Activated CD8-positive, alpha-beta T cell treated with anti-CD3 and anti-CD28 coated beads for 36 hours (primary cell): ENCODE measurements at regions not wholly inside any gene's neighbourhood (a gene's known extent, or its start where the extent isn't known, plus 50 kb on each side); places are given as distances from the start of the nearest gene placed in this dataset.

ENCODE experiments used
- ATAC-seq: fragments of 200-7000 bp; cut with Tn5 transposase; one replicate; pipeline ENCODE4 v1.10.0; 2021; ENCODE audit warnings: mild to moderate bottlenecking, moderate library complexity
- CTCF ChIA-PET: fragments of 350-600 bp; sonication (Branson Sonifier 250); formaldehyde crosslinking; loops from one replicate; lab custom pipeline; 2021; ENCODE audit warnings: antibody characterized with exemption; lab: Charles Lee
- POLR2A ChIA-PET: fragments of 350-600 bp; sonication (Branson Sonifier 250); formaldehyde crosslinking; loops from one replicate; lab custom pipeline; 2021; ENCODE audit warnings: antibody characterized with exemption; lab: Charles Lee
- DNase-seq: peaks from one replicate; pipeline ENCODE4 v3.0.0-alpha.2; 2020
- H3K27ac Mint-ChIP-seq: one replicate; pipeline ENCODE4 v1.8.0; 2021; ENCODE audit warnings: mild to moderate bottlenecking, mixed read lengths
- H3K27me3 Mint-ChIP-seq: one replicate; pipeline ENCODE4 v1.8.0; 2021; ENCODE audit warnings: mixed read lengths
- H3K36me3 Mint-ChIP-seq: one replicate; pipeline ENCODE4 v1.8.0; 2021; ENCODE audit warnings: low read depth, mixed read lengths
- H3K4me1 Mint-ChIP-seq: one replicate; pipeline ENCODE4 v1.8.0; 2021; ENCODE audit warnings: low read depth, mixed read lengths
- H3K4me3 Mint-ChIP-seq: one replicate; pipeline ENCODE4 v1.8.0; 2021; ENCODE audit warnings: mild to moderate bottlenecking, moderate library complexity, mixed read lengths
- H3K9me3 Mint-ChIP-seq: one replicate; pipeline ENCODE4 v1.8.0; 2021; ENCODE audit warnings: mixed read lengths
- intact Hi-C: fragments of 100-400 bp; cut with micrococcal nuclease; formaldehyde crosslinking; loops from one replicate; pipeline ENCODE4 v1.10.0; 2022
- TF ChIP-seq, protein P1 (sequence below): fragments of 200-600 bp; IDR thresholded peaks from one replicate; pipeline ENCODE4 v1.8.0; 2022; ENCODE audit warnings: antibody characterized with exemption, mild to moderate bottlenecking

GRCh38 chr9:18335825-18336224 is 138.1 kb upstream of the ADAMTSL1 start:
- DNase-seq, result no peak
- intact Hi-C loops, result no loop called here
- no peak overlapping the region for H3K4me3 Mint-ChIP-seq
- CTCF ChIA-PET, result no interaction called here
- H3K36me3 Mint-ChIP-seq, result no peaks in the 10 kb centered on the region
- H3K9me3 Mint-ChIP-seq, result peaks cover 5% of the 10 kb centered on the region
- no peak for ATAC-seq
- peaks cover 4% of the 10 kb centered on the region for H3K27me3 Mint-ChIP-seq
- H3K4me1 Mint-ChIP-seq, result no peaks in the 10 kb centered on the region
- H3K27ac Mint-ChIP-seq, result no peak overlapping the region
- POLR2A ChIA-PET, result no interaction called here
- TF ChIP-seq, protein P1, sequence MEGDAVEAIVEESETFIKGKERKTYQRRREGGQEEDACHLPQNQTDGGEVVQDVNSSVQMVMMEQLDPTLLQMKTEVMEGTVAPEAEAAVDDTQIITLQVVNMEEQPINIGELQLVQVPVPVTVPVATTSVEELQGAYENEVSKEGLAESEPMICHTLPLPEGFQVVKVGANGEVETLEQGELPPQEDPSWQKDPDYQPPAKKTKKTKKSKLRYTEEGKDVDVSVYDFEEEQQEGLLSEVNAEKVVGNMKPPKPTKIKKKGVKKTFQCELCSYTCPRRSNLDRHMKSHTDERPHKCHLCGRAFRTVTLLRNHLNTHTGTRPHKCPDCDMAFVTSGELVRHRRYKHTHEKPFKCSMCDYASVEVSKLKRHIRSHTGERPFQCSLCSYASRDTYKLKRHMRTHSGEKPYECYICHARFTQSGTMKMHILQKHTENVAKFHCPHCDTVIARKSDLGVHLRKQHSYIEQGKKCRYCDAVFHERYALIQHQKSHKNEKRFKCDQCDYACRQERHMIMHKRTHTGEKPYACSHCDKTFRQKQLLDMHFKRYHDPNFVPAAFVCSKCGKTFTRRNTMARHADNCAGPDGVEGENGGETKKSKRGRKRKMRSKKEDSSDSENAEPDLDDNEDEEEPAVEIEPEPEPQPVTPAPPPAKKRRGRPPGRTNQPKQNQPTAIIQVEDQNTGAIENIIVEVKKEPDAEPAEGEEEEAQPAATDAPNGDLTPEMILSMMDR, result no peak

DNA sequence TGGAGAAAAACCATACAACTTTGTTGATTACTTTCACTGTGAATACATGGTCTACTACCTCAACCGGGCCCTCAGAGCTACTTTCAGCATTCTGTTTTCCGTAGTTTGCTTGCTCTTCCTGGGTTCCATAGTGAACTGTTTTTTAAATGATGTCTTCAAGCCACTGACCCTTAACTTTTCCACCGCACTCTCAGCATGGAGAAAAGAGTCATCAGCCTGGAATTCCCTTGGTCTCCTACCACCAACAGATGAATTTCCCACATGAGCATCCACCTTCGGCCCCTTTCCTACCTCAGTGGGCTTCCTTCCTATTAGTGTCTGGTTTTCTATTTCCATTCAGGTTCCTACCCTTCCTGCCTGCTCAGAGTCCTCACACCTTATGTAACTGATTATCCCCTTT is 135.9 kb upstream of the ADAMTSL1 start:
- no peaks in the 10 kb centered on the region for H3K36me3 Mint-ChIP-seq

DNA sequence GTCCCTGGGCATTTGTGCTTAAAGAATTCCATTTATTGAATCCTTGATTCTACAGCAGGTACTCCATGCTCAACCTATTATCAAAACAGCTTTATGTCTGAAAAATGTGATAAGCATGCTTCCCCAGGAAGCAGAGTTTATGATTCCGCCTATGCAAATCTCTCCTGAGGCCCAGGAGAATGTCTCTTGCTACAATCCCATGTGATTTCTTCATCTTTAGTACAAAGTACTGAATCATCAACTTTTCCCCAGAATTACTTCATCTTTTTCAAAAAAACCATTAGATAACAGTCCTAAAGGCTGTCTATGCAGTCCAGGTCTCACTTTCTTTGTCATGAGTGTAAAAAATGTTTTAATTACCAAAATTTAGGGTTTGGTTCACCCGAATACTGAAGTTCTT is 130.2 kb upstream of the ADAMTSL1 start:
- H3K27ac Mint-ChIP-seq, result no peak overlapping the region
- ATAC-seq (no peak), DNase-seq (no peak)
- peaks cover 6% of the 10 kb centered on the region for H3K9me3 Mint-ChIP-seq
- no peaks in the 10 kb centered on the region for H3K4me1 Mint-ChIP-seq
- POLR2A ChIA-PET, result no interaction called here
- no peaks in the 10 kb centered on the region for H3K36me3 Mint-ChIP-seq
- H3K27me3 Mint-ChIP-seq, result no peaks in the 10 kb centered on the region
- intact Hi-C loops, result no loop called here
- no peak overlapping the region for H3K4me3 Mint-ChIP-seq
- TF ChIP-seq, protein P1, result no peak
- CTCF ChIA-PET, result no interaction called here

More for the DNA sequence above, 135.9 kb upstream of the ADAMTSL1 start:
- POLR2A ChIA-PET, result no interaction called here
- Mint-ChIP-seq H3K27me3 (peaks cover 4% of the 10 kb centered on the region), H3K9me3 (peaks cover 6% of the 10 kb centered on the region), H3K27ac (no peak overlapping the region), H3K4me3 (no peak overlapping the region), H3K4me1 (no peaks in the 10 kb centered on the region)
- CTCF ChIA-PET, result no interaction called here
- no peak for DNase-seq
- intact Hi-C loops, result no loop called here
- TF ChIP-seq, protein P1, result no peak
- no peak for ATAC-seq

- ChIA-PET CTCF (no interaction called here), POLR2A (no interaction called here)
- Mint-ChIP-seq H3K4me1 (no peaks in the 10 kb centered on the region), H3K9me3 (no peaks in the 10 kb centered on the region), H3K36me3 (no peaks in the 10 kb centered on the region), H3K27me3 (peaks cover 3% of the 10 kb centered on the region), H3K27ac (no peak overlapping the region), H3K4me3 (no peak overlapping the region)
- intact Hi-C loops, result no loop called here
- no peak for DNase-seq
- no peak for ATAC-seq
- TF ChIP-seq, protein P1, result no peak
These were observed 127.2 kb upstream of the ADAMTSL1 start for GRCh38 chr9:18346745-18347144.

GRCh38 chr9:18347386-18348082 is 126.4 kb upstream of the ADAMTSL1 start:
- Mint-ChIP-seq H3K4me3 (no peak overlapping the region), H3K27me3 (peaks cover 3% of the 10 kb centered on the region), H3K4me1 (no peaks in the 10 kb centered on the region), H3K9me3 (no peaks in the 10 kb centered on the region), H3K27ac (no peak overlapping the region), H3K36me3 (no peaks in the 10 kb centered on the region)
- TF ChIP-seq, protein P1, result no peak
- ChIA-PET CTCF (interaction anchor here (0.7 kb wide), 1 partner anchor 52 kb away, joined by 3 read pairs; no protein-coding TSS in a partner anchor), POLR2A (no interaction called here)
- intact Hi-C loops, result no loop called here
- DNase-seq (no peak), ATAC-seq (no peak)
